Right lobe of liver (tissue), 6 donors: ENCODE measurements at regions not wholly inside any gene's neighbourhood (a gene's known extent, or its start where the extent isn't known, plus 50 kb on each side); places are given as distances from the start of the nearest gene placed in this dataset.

Experiments used
- ATAC-seq, 4 donors: fragments of 200-7000 bp; cut with Tn5 transposase; one replicate each; pipeline ENCODE4 v1.9.1; 2020; ENCODE audit warnings: mild to moderate bottlenecking in 4 of 4, moderate library complexity in 4 of 4
- DNase-seq, 3 donors: peaks; one replicate each; pipeline ENCODE4 v3.0.0-alpha.2; 2020
- H3K27ac ChIP-seq, 3 donors: fragments of 200-600 bp; one replicate each; pipeline ENCODE4 v1.8.0; 2022
- H3K27me3 ChIP-seq, 2 donors: fragments of 200-600 bp; one replicate each; pipeline ENCODE4 v1.8.0; 2022
- H3K36me3 ChIP-seq, 4 donors: fragments of 200-600 bp; sonication (generic) in 1 of 4; one replicate each; pipeline versions ENCODE4 v1.5.1 to v1.8.0; 2017 to 2022; ENCODE audit warnings: control low read depth in 1 of 4
- H3K4me1 ChIP-seq, 4 donors: fragments of 200-600 bp; sonication (generic) in 1 of 4; one replicate each; pipeline versions ENCODE4 v1.5.1 to v1.8.0; 2017 to 2022; ENCODE audit warnings: control low read depth in 1 of 4
- H3K4me3 ChIP-seq, 3 donors: fragments of 200-600 bp; one replicate each; pipeline ENCODE4 v1.8.0; 2022
- H3K9me3 ChIP-seq, 4 donors: fragments of 200-600 bp; sonication (generic) in 1 of 4; one replicate each; pipeline versions ENCODE4 v1.5.1 to v1.8.0; 2017 to 2022; ENCODE audit warnings: control low read depth in 1 of 4
- CTCF ChIP-seq, 4 donors: fragments of 200-600 bp in 3 of 4; fragments of 450-650 bp in 1 of 4; IDR thresholded peaks; one replicate each; pipeline versions ENCODE4 v1.5.1 to v1.8.0; 2016 to 2022; ENCODE audit warnings: antibody characterized with exemption in 4 of 4, mild to moderate bottlenecking in 2 of 4
- POLR2A ChIP-seq: fragments of 450-650 bp; IDR thresholded peaks from one replicate; pipeline ENCODE4 v1.6.1; 2017; ENCODE audit warnings: antibody characterized with exemption, mild to moderate bottlenecking
- WGBS: methylation state at CpG from one replicate; pipeline ENCODE4 v1.1.6; 2018; ENCODE audit warnings: low coverage, low lambda C conversion rate; ENCODE audit not compliant: insufficient coverage; ENCODE audit errors: missing lambda C conversion rate; 5-methylcytosine and 5-hydroxymethylcytosine counted together
- intact Hi-C, 2 donors: fragments of 100-400 bp; cut with DNase I; formaldehyde crosslinking; loops; one replicate each; pipeline versions ENCODE4 v1.11.2 to v1.14.1; 2022
- donor health status: DM: no; HTN: yes; CAD: no.
- donor health status: DM: no; HTN: no; CAD: no.
- donor health status: DM: no; HTN: no; CAD: no.
- donor health status: DM: no; HTN: yes; CAD: no.
- donor health status: DM: no; HTN: yes; CAD: no.

- no peak for DNase-seq
- no peak for TF ChIP-seq CTCF (IDR thresholded peaks at IDR 0.05)
- no peak for TF ChIP-seq POLR2A
- intact Hi-C loops: no loop called here
- H3K27ac ChIP-seq: no peak overlapping the region
- H3K4me1 ChIP-seq: peaks cover 0 to 3% (median 0%) of the 10 kb centered on the region in 4 donors
- no peak overlapping the region for H3K4me3 ChIP-seq
- no peaks in the 10 kb centered on the region for H3K9me3 ChIP-seq
- no peaks in the 10 kb centered on the region for H3K36me3 ChIP-seq
- no peaks in the 10 kb centered on the region for H3K27me3 ChIP-seq
- 10% methylated on average over 2 of the region's 2 CpGs for WGBS
- ATAC-seq: no peak
Observed at GRCh38 chrX:98071331-98071730, 1187.6 kb downstream of the RPA4 start.

GRCh38 chrX:98077440-98077839 lies 1193.7 kb downstream of the RPA4 start:
- TF ChIP-seq CTCF (IDR thresholded peaks at IDR 0.05): no peak
- 75% methylated on average over 5 of the region's 5 CpGs for WGBS
- no peaks in the 10 kb centered on the region for H3K4me1 ChIP-seq
- no peaks in the 10 kb centered on the region for H3K9me3 ChIP-seq
- intact Hi-C loops: no loop called here
- no peaks in the 10 kb centered on the region for H3K27me3 ChIP-seq
- H3K4me3 ChIP-seq: no peak overlapping the region
- ATAC-seq (no peak), DNase-seq (no peak)
- no peaks in the 10 kb centered on the region for H3K36me3 ChIP-seq
- no peak overlapping the region for H3K27ac ChIP-seq

GRCh38 chrX:98111684-98112083 lies 1228.0 kb downstream of the RPA4 start:
- Histone ChIP-seq H3K9me3 (no peaks in the 10 kb centered on the region), H3K4me1 (no peaks in the 10 kb centered on the region), H3K4me3 (no peak overlapping the region), H3K27ac (no peak overlapping the region), H3K36me3 (no peaks in the 10 kb centered on the region), H3K27me3 (peaks cover 0 to 5% of the 10 kb centered on the region in 2 donors)
- 32% methylated on average over 3 of the region's 3 CpGs for WGBS
- intact Hi-C loops: no loop called here
- DNase-seq: no peak
- no peak for ATAC-seq
- TF ChIP-seq CTCF (IDR thresholded peaks at IDR 0.05) (no peak), POLR2A (no peak)

- ATAC-seq (no peak), DNase-seq (no peak)
- TF ChIP-seq POLR2A (no peak), CTCF (IDR thresholded peaks at IDR 0.05) (no peak)
- Histone ChIP-seq H3K27me3 (peaks cover 0 to 5% of the 10 kb centered on the region in 2 donors), H3K27ac (no peak overlapping the region), H3K4me3 (no peak overlapping the region), H3K36me3 (no peaks in the 10 kb centered on the region), H3K4me1 (no peaks in the 10 kb centered on the region), H3K9me3 (no peaks in the 10 kb centered on the region)
- WGBS: 52% methylated on average over 2 of the region's 2 CpGs
- intact Hi-C loops: no loop called here
Observed at GRCh38 chrX:98114021-98114420, 1230.3 kb downstream of the RPA4 start.

GRCh38 chrX:98141466-98141865 lies 1257.8 kb downstream of the RPA4 start:
- intact Hi-C loops: no loop called here
- no peaks in the 10 kb centered on the region for H3K4me1 ChIP-seq
- ATAC-seq (no peak), DNase-seq (no peak)
- no peak for TF ChIP-seq POLR2A
- no peak for TF ChIP-seq CTCF (IDR thresholded peaks at IDR 0.05)
- no peaks in the 10 kb centered on the region for H3K36me3 ChIP-seq
- no peaks in the 10 kb centered on the region for H3K9me3 ChIP-seq
- H3K27me3 ChIP-seq: no peaks in the 10 kb centered on the region
- 78% methylated on average over 1 of the region's 1 CpG for WGBS
- H3K4me3 ChIP-seq: no peak overlapping the region
- no peak overlapping the region for H3K27ac ChIP-seq
